Adrenal gland (tissue), 5 donors: ENCODE measurements at regions not wholly inside any gene's neighbourhood (a gene's known extent, or its start where the extent isn't known, plus 50 kb on each side); places are given as distances from the start of the nearest gene placed in this dataset.

Experiments used
- POLR2A ChIP-seq, 2 donors: fragments of 450-650 bp; IDR thresholded peaks; one replicate each; pipeline ENCODE4 v1.6.1; 2017; ENCODE audit warnings: antibody characterized with exemption in 2 of 2, mild to moderate bottlenecking in 2 of 2, moderate library complexity in 1 of 2
- TF ChIP-seq, protein P1 (sequence below), 6 experiments: fragments of 450-650 bp in 4 of 6; fragments of 200-600 bp in 2 of 6; sonication (generic) in 1 of 6; IDR thresholded peaks; 1 replicate in 5 of 6; 2 replicates in 1 of 6; pipeline versions ENCODE4 v1.5.1 to v1.8.0; 2016 to 2021; ENCODE audit warnings: antibody characterized with exemption in 6 of 6, mild to moderate bottlenecking in 2 of 6, moderate library complexity in 1 of 6
- donor health status: DM: no; HTN: no; CAD: no.

DNA sequence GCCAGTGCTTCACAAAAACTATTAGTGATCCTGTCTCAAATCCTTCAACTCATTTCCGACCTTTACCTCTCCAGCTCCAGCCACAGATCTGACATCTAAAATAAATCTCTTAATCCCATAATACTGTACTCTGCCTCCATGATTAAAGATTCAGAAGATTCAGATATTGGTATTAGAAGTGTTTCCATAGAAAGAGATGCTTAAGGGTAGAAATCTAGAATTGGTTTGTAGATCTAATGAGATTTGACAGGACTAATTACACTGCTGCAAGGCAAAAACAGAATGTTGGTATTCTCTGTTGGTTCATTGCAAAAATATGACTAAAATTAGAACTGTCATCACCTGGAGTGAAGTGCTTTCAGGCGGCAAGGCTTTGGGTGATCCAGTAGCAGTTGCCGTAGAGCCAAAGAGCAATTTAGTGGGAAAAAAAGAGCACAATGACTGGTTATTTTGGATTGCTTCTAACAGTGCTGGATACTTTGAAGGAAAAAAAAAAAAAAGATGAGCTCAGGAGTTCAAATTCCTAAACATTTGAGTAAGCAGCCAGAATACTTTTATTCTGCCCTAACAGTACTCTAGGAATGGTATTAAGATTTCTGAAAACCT lies 940.1 kb upstream of the SORCS1 start:
- TF ChIP-seq, protein P1, sequence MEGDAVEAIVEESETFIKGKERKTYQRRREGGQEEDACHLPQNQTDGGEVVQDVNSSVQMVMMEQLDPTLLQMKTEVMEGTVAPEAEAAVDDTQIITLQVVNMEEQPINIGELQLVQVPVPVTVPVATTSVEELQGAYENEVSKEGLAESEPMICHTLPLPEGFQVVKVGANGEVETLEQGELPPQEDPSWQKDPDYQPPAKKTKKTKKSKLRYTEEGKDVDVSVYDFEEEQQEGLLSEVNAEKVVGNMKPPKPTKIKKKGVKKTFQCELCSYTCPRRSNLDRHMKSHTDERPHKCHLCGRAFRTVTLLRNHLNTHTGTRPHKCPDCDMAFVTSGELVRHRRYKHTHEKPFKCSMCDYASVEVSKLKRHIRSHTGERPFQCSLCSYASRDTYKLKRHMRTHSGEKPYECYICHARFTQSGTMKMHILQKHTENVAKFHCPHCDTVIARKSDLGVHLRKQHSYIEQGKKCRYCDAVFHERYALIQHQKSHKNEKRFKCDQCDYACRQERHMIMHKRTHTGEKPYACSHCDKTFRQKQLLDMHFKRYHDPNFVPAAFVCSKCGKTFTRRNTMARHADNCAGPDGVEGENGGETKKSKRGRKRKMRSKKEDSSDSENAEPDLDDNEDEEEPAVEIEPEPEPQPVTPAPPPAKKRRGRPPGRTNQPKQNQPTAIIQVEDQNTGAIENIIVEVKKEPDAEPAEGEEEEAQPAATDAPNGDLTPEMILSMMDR (IDR thresholded peaks at IDR 0.05) = no peak
- no peak for TF ChIP-seq POLR2A (IDR thresholded peaks at IDR 0.05)
